ENCODE measurements at regions not wholly inside any gene's neighbourhood (a gene's known extent, or its start where the extent isn't known, plus 50 kb on each side); places are given as distances from the start of the nearest gene placed in this dataset.
A peak's percentile ranks its signal among the peaks of the same experiment; 100 is the strongest.

GRCh38 chr5:34510002-34510401, 146.1 kb upstream of the RAI14 start:
- no peak overlapping the region for H3K4me3 ChIP-seq (ENCODE audit: low read depth, low read length)
- TF ChIP-seq, protein P1, sequence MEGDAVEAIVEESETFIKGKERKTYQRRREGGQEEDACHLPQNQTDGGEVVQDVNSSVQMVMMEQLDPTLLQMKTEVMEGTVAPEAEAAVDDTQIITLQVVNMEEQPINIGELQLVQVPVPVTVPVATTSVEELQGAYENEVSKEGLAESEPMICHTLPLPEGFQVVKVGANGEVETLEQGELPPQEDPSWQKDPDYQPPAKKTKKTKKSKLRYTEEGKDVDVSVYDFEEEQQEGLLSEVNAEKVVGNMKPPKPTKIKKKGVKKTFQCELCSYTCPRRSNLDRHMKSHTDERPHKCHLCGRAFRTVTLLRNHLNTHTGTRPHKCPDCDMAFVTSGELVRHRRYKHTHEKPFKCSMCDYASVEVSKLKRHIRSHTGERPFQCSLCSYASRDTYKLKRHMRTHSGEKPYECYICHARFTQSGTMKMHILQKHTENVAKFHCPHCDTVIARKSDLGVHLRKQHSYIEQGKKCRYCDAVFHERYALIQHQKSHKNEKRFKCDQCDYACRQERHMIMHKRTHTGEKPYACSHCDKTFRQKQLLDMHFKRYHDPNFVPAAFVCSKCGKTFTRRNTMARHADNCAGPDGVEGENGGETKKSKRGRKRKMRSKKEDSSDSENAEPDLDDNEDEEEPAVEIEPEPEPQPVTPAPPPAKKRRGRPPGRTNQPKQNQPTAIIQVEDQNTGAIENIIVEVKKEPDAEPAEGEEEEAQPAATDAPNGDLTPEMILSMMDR (IDR thresholded peaks at IDR 0.05; ENCODE audit: control insufficient read depth, extremely low read depth, insufficient read depth), result no peak
- no peak for DNase-seq (ENCODE audit: low read depth)

GRCh38 chr5:34511063-34511462, 145.1 kb upstream of the RAI14 start:
- TF ChIP-seq, protein P1 (IDR thresholded peaks at IDR 0.05; ENCODE audit: control insufficient read depth, extremely low read depth, insufficient read depth), result no peak
- peak; percentile 97 for DNase-seq (ENCODE audit: low read depth)
- H3K4me3 ChIP-seq (ENCODE audit: low read depth, low read length), result no peak overlapping the region

DNA sequence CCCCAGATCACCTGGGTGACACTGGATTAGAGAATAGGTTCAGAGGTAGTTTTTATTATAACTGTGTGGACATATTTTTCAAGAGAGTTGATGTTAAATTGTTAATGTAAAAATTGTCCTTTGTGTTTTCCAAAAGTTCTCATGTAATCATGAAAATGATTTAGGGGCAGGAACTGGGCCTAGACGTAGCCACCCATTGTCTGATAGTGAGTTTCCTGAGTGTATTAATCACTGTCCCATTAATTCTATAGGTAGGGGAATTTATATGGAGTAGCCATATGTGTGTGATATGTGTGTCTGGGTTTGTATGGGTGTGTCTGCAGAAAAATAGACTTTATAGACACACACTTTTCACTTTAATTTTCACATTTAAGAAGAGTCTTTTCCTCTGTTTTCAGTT, 144.6 kb upstream of the RAI14 start:
- DNase-seq (ENCODE audit: low read depth), result no peak
- TF ChIP-seq, protein P1 (IDR thresholded peaks at IDR 0.05; ENCODE audit: control insufficient read depth, extremely low read depth, insufficient read depth), result no peak
- H3K4me3 ChIP-seq (ENCODE audit: low read depth, low read length), result no peak overlapping the region

GRCh38 chr5:34511915-34512314, 144.2 kb upstream of the RAI14 start:
- H3K4me3 ChIP-seq (ENCODE audit: low read depth, low read length), result no peak overlapping the region
- DNase-seq (ENCODE audit: low read depth), result no peak
- TF ChIP-seq, protein P1 (IDR thresholded peaks at IDR 0.05; ENCODE audit: control insufficient read depth, extremely low read depth, insufficient read depth), result no peak

GRCh38 chr5:34516166-34516565, 140.0 kb upstream of the RAI14 start:
- no peak overlapping the region for H3K4me3 ChIP-seq (ENCODE audit: low read depth, low read length)
- TF ChIP-seq, protein P1 (IDR thresholded peaks at IDR 0.05; ENCODE audit: control insufficient read depth, extremely low read depth, insufficient read depth), result no peak
- no peak for DNase-seq (ENCODE audit: low read depth)

- no peak overlapping the region for H3K4me3 ChIP-seq (ENCODE audit: low read depth, low read length)
- no peak for DNase-seq (ENCODE audit: low read depth)
- TF ChIP-seq, protein P1 (IDR thresholded peaks at IDR 0.05; ENCODE audit: control insufficient read depth, extremely low read depth, insufficient read depth), result no peak
Measured at GRCh38 chr5:34516686-34517085, 139.4 kb upstream of the RAI14 start.

GRCh38 chr5:34517249-34517648, 138.9 kb upstream of the RAI14 start:
- DNase-seq (ENCODE audit: low read depth), result no peak
- H3K4me3 ChIP-seq (ENCODE audit: low read depth, low read length), result no peak overlapping the region
- TF ChIP-seq, protein P1 (IDR thresholded peaks at IDR 0.05; ENCODE audit: control insufficient read depth, extremely low read depth, insufficient read depth), result no peak
